HFF-Myc (cell line): ENCODE measurements at regions not wholly inside any gene's neighbourhood (a gene's known extent, or its start where the extent isn't known, plus 50 kb on each side); places are given as distances from the start of the nearest gene placed in this dataset.

Experiments used
- DNase-seq: peaks from one replicate; pipeline ENCODE4 v3.0.0-alpha.2; 2011; ENCODE audit warnings: low read depth; ENCODE audit errors: extremely low read depth
- H3K4me3 ChIP-seq: replicated peaks from 2 replicates; pipeline ENCODE4 v1.5.1; 2011; ENCODE audit warnings: low read depth, mild to moderate bottlenecking, control low read depth, low read length
- CTCF ChIP-seq: IDR thresholded peaks from 2 replicates; pipeline ENCODE4 v1.5.1; 2012; ENCODE audit warnings: mild to moderate bottlenecking, low read depth, low read length, control low read depth; ENCODE audit errors: missing control alignments

GRCh38 chr18:56175330-56176001, 462.9 kb downstream of the TXNL1 start:
- DNase-seq: no peak
- no peak for TF ChIP-seq CTCF
- no peak overlapping the region for H3K4me3 ChIP-seq

- no peak overlapping the region for H3K4me3 ChIP-seq
- no peak for TF ChIP-seq CTCF
- DNase-seq: no peak
These were observed 464.7 kb downstream of the TXNL1 start for GRCh38 chr18:56173542-56174220.

- DNase-seq: no peak
- no peak for TF ChIP-seq CTCF
- H3K4me3 ChIP-seq: no peak overlapping the region
These were observed 465.9 kb downstream of the TXNL1 start for GRCh38 chr18:56172527-56172926.

GRCh38 chr18:56171848-56172247, 466.5 kb downstream of the TXNL1 start:
- DNase-seq: no peak
- no peak for TF ChIP-seq CTCF
- H3K4me3 ChIP-seq: no peak overlapping the region

- DNase-seq: peak; percentile 17
- no peak for TF ChIP-seq CTCF
These were observed 470.2 kb downstream of the TXNL1 start for GRCh38 chr18:56168049-56168781.

GRCh38 chr18:56167366-56167765, 471.0 kb downstream of the TXNL1 start:
- DNase-seq: no peak
- H3K4me3 ChIP-seq: no peak overlapping the region
- no peak for TF ChIP-seq CTCF

More at GRCh38 chr18:56168049-56168781, 470.2 kb downstream of the TXNL1 start:
- H3K4me3 ChIP-seq: no peak overlapping the region
